MCF 10A (cell line): ENCODE measurements at regions not wholly inside any gene's neighbourhood (a gene's known extent, or its start where the extent isn't known, plus 50 kb on each side); places are given as distances from the start of the nearest gene placed in this dataset.

Experiments used
- BruUV-seq: library from RNA; stranded (reverse); fragments of 400-500 nt; replicated peaks from 2 replicates; lab custom pipeline; 2021; lab: Mats Ljungman, UMichigan
- CTCF ChIA-PET: fragments of 300-600 bp; sonication (Branson Sonifier 250); formaldehyde crosslinking; extraction: SDS; loops from one replicate; lab custom pipeline; 2021; ENCODE audit warnings: antibody characterized with exemption, inconsistent platforms; lab: Yijun Ruan, JAX
- POLR2A ChIA-PET: fragments of 300-600, 350-650 bp; sonication (Branson Sonifier 250); formaldehyde crosslinking; extraction: SDS; loops from one replicate; lab custom pipeline; 2020; ENCODE audit warnings: antibody characterized with exemption, inconsistent platforms; lab: Yijun Ruan, JAX
- DNase-seq: peaks from one replicate; pipeline ENCODE4 v3.0.0-alpha.2; 2018; ENCODE audit not compliant: unreplicated experiment
- H3K27ac Mint-ChIP-seq: one replicate; pipeline ENCODE4 v1.8.0; 2022; ENCODE audit warnings: mild to moderate bottlenecking, low read depth, mixed read lengths; ENCODE audit not compliant: unreplicated experiment
- H3K27me3 Mint-ChIP-seq: one replicate; pipeline ENCODE4 v1.8.0; 2022; ENCODE audit warnings: mixed read lengths; ENCODE audit not compliant: insufficient read depth, unreplicated experiment
- H3K36me3 Mint-ChIP-seq: one replicate; pipeline ENCODE4 v1.8.0; 2022; ENCODE audit warnings: mild to moderate bottlenecking, moderate library complexity, mixed read lengths; ENCODE audit not compliant: insufficient read depth, unreplicated experiment
- H3K4me1 Mint-ChIP-seq: one replicate; pipeline ENCODE4 v1.8.0; 2022; ENCODE audit warnings: mixed read lengths; ENCODE audit not compliant: insufficient read depth, unreplicated experiment
- H3K4me3 Mint-ChIP-seq: one replicate; pipeline ENCODE4 v1.8.0; 2022; ENCODE audit warnings: mild to moderate bottlenecking, moderate library complexity, mixed read lengths; ENCODE audit not compliant: unreplicated experiment
- H3K9me3 Mint-ChIP-seq: one replicate; pipeline ENCODE4 v1.8.0; 2022; ENCODE audit warnings: mixed read lengths; ENCODE audit not compliant: unreplicated experiment
- CTCF ChIP-seq: fragments of 200-600 bp; IDR thresholded peaks from one replicate; pipeline ENCODE4 v1.8.0; 2022; ENCODE audit warnings: antibody characterized with exemption, mild to moderate bottlenecking; ENCODE audit not compliant: unreplicated experiment
- intact Hi-C: fragments of 100-400 bp; cut with micrococcal nuclease; formaldehyde crosslinking; loops from 2 replicates; pipeline ENCODE4 v1.14.1; 2022

DNA sequence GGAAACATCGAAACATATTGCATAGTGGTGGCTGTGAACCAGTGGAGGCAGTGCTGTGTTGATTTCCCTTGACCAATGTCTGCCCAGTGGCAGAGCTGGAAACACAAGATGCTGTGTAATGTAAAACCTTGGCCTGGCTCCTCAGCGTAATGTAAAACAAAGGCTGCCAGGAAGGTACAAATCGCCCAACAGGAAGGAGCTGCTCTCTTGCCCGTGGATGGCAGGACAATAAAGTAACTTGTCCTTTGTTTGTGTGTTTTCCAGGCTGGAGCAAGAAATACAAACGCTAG is 143.4 kb downstream of the PALM2AKAP2 start:
- intact Hi-C loops: no loop called here
- no peak overlapping the region for H3K27ac Mint-ChIP-seq
- H3K9me3 Mint-ChIP-seq: no peaks in the 10 kb centered on the region
- TF ChIP-seq CTCF: no peak
- no peaks in the 10 kb centered on the region for H3K36me3 Mint-ChIP-seq
- POLR2A ChIA-PET: no interaction called here
- H3K27me3 Mint-ChIP-seq: no peaks in the 10 kb centered on the region
- CTCF ChIA-PET: interaction anchor here (0.7 to 0.9 kb wide), 2 partner anchors 13 to 229 kb away, joined by 3 read pairs; no protein-coding TSS in a partner anchor
- BruUV-seq: no TSS peak
- no peak overlapping the region for H3K4me3 Mint-ChIP-seq
- peaks cover 6% of the 10 kb centered on the region for H3K4me1 Mint-ChIP-seq
- DNase-seq: no peak

GRCh38 chr9:109923806-109924205 is 143.8 kb downstream of the PALM2AKAP2 start:
- CTCF ChIA-PET: interaction anchor here (0.7 to 1.1 kb wide), 2 partner anchors 14 to 135 kb away, joined by 3 read pairs; no protein-coding TSS in a partner anchor
- Mint-ChIP-seq H3K9me3 (no peaks in the 10 kb centered on the region), H3K4me1 (peaks cover 2% of the 10 kb centered on the region), H3K36me3 (peaks cover 3% of the 10 kb centered on the region), H3K27ac (no peak overlapping the region), H3K27me3 (no peaks in the 10 kb centered on the region), H3K4me3 (no peak overlapping the region)
- TF ChIP-seq CTCF: no peak
- intact Hi-C loops: no loop called here
- POLR2A ChIA-PET: no interaction called here
- BruUV-seq: no TSS peak
- no peak for DNase-seq

DNA sequence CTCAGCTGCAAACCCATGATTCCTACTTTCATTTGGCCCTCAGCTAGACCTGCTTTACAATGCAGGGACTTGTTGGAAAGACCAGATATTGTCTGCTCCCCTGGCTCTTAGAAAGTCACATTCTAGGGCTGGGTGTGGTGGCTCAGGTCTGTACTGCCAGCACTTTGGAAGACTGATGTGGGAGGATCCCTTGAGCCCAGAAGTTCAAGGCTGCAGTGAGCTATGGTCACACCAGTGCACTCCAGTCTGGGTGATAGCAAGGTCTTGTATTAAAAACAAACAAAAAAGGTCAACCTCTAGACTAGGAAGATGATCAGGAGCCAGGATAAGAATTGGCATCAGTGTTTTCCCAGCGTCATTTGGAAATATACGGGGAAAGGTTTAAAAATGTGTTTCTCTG is 145.8 kb downstream of the PALM2AKAP2 start:
- BruUV-seq: no TSS peak
- Mint-ChIP-seq H3K27ac (no peak overlapping the region), H3K4me3 (no peak overlapping the region), H3K36me3 (peaks cover 10% of the 10 kb centered on the region), H3K9me3 (no peaks in the 10 kb centered on the region), H3K27me3 (no peaks in the 10 kb centered on the region), H3K4me1 (no peaks in the 10 kb centered on the region)
- ChIA-PET CTCF (no interaction called here), POLR2A (no interaction called here)
- no peak for TF ChIP-seq CTCF
- intact Hi-C loops: no loop called here
- DNase-seq: no peak

DNA sequence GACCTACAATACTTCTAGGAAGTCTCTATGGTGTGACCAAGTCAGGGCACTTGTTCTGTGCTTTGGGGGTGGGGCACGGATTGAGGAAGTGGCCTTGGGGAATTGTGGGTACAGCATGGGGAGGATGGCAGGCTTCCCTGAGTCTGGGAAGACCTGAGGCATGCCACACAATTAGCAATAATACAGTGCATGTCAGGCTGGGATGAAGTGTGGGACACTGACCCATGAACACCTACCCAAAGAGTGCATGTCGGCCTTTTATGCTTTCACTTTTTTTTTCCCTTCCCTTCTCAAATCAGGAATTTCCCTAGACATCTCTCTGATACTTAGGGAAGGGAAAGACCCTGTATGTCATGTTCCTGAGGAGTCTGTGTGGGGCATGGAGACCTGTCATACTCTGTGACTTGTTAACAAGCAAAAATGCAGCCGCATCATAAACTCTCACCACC is 146.4 kb downstream of the PALM2AKAP2 start:
- Mint-ChIP-seq H3K9me3 (no peaks in the 10 kb centered on the region), H3K4me3 (no peak overlapping the region), H3K27me3 (no peaks in the 10 kb centered on the region), H3K27ac (no peak overlapping the region), H3K36me3 (peaks cover 10% of the 10 kb centered on the region), H3K4me1 (no peaks in the 10 kb centered on the region)
- no peak for TF ChIP-seq CTCF
- no peak for DNase-seq
- POLR2A ChIA-PET: no interaction called here
- no TSS peak for BruUV-seq
- CTCF ChIA-PET: no interaction called here
- intact Hi-C loops: no loop called here
